ENCODE measurements at regions not wholly inside any gene's neighbourhood (a gene's known extent, or its start where the extent isn't known, plus 50 kb on each side); places are given as distances from the start of the nearest gene placed in this dataset.

- Histone ChIP-seq H4K5ac (ENCODE audit: insufficient read length, low read depth, low read length) (no peak overlapping the region), H3K27ac (ENCODE audit: low read depth, low read length) (no peak overlapping the region), H2BK5ac (ENCODE audit: low read depth, low read length) (no peak overlapping the region), H3K9ac (replicated peaks in 1 of 4; ENCODE audit: extremely low read depth in 1 of 4, low read depth in 3 of 4, low read length in 3 of 4) (no peak overlapping the region), H3K23ac (ENCODE audit: insufficient read length) (no peak overlapping the region), H3K79me2 (ENCODE audit: control insufficient read depth in 1 of 2, insufficient read depth in 2 of 2, low read length in 2 of 2) (no peaks in the 10 kb centered on the region), H2BK120ac (replicated peaks; ENCODE audit: low read depth, low read length) (no peak overlapping the region), H3K4me3 (ENCODE audit: extremely low read depth in 1 of 4, insufficient read depth in 2 of 4, low read depth in 3 of 4, low read length in 4 of 4) (no peak overlapping the region), H3K18ac (ENCODE audit: extremely low read depth, low read length) (no peak overlapping the region), H3K4me1 (replicated peaks in 1 of 4; ENCODE audit: control insufficient read depth in 3 of 4, insufficient read depth in 4 of 4, low read length in 3 of 4) (peaks cover 0 to under 1% (median 0%) of the 10 kb centered on the region in 4 experiments; a peak in 2 of 7 replicates), H3K27me3 (replicated peaks in 1 of 4; ENCODE audit: control insufficient read depth in 3 of 4, extremely low read depth in 1 of 4, insufficient read depth in 3 of 4, low read length in 3 of 4) (0 out of 7 replicates have a peak, but pooled peaks cover 0 to 1% (median 0%) of the 10 kb centered on the region in 4 experiments), H2BK15ac (ENCODE audit: low read length) (no peak overlapping the region), H2AK5ac (ENCODE audit: low read depth, low read length) (no peak overlapping the region), H3K36me3 (ENCODE audit: control insufficient read depth in 2 of 4, insufficient read depth in 4 of 4, low read length in 3 of 4) (no peaks in the 10 kb centered on the region), H2BK20ac (ENCODE audit: low read length) (no peak overlapping the region), H4K8ac (ENCODE audit: extremely low read depth, insufficient read depth, low read length) (no peak overlapping the region), H2AFZ (ENCODE audit: low read length) (no peak overlapping the region), H3K79me1 (ENCODE audit: low read depth, low read length) (no peaks in the 10 kb centered on the region), H3K4me2 (ENCODE audit: insufficient read depth in 1 of 2, low read depth in 2 of 2, low read length in 2 of 2) (no peak overlapping the region), H3K9me3 (ENCODE audit: insufficient read depth in 2 of 2, low read depth in 1 of 2, low read length in 1 of 2) (peaks cover 0 to 3% of the 10 kb centered on the region in 2 experiments; a peak in 1 of 4 replicates), H3K14ac (ENCODE audit: insufficient read length) (no peak overlapping the region), H3K56ac (replicated peaks; ENCODE audit: insufficient read length, low read depth, low read length) (no peak overlapping the region), H4K20me1 (replicated peaks in 1 of 2; ENCODE audit: control insufficient read depth in 1 of 2, insufficient read depth in 2 of 2, low read length in 2 of 2) (peaks cover 0 to 2% of the 10 kb centered on the region in 2 experiments), H4K91ac (replicated peaks; ENCODE audit: insufficient read length, low read length) (no peak overlapping the region), H2BK12ac (ENCODE audit: low read depth, low read length) (no peak overlapping the region), H3K4ac (replicated peaks; ENCODE audit: insufficient read length, low read depth, low read length) (no peak overlapping the region), H3K23me2 (ENCODE audit: low read depth, low read length) (peaks cover 4% of the 10 kb centered on the region; the same call in 1 of the 2 replicates)
- ChIA-PET CTCF (ENCODE audit: partially characterized antibody) (interaction anchor here (0.7 to 2.1 kb wide), 5 partner anchors 9 to 60 kb away, joined by 3 to 4 read pairs (median 3); no protein-coding TSS in a partner anchor), POLR2A (ENCODE audit: partially characterized antibody) (no interaction called here)
- 85% methylated on average over 2 of the region's 2 CpGs; no CpG with 5 or more reads in 1 of the 2 experiments for WGBS, 2 experiments (ENCODE audit: extremely low coverage in 1 of 2, insufficient coverage in 1 of 2, insufficient read length in 1 of 2, insufficient replicate concordance in 2 of 2, low coverage in 1 of 2, low lambda C conversion rate in 2 of 2, missing lambda C conversion rate in 1 of 2)
- DNase-seq (ENCODE audit: low read depth in 1 of 2, low spot score in 2 of 2) (no peak), FAIRE-seq (no peak)
- TF ChIP-seq YY1 (IDR thresholded peaks at IDR 0.05; ENCODE audit: low read depth, low read length) (no peak), CHD1 (IDR thresholded peaks at IDR 0.05; ENCODE audit: low read depth, low read length) (no peak), RNF2 (IDR thresholded peaks at IDR 0.05; ENCODE audit: borderline replicate concordance, low read depth, low read length, missing control alignments, poor library complexity, severe bottlenecking) (no peak), CTCF (IDR thresholded peaks at IDR 0.05; ENCODE audit: control extremely low read depth in 1 of 3, insufficient read depth in 1 of 3, low read depth in 1 of 3, low read length in 3 of 3) (no peak)
Measured at GRCh38 chr5:171513591-171513990, 94.1 kb downstream of the FGF18 start.

All from H1 (cell line).